Gastroesophageal sphincter (tissue), 3 donors: ENCODE measurements at regions not wholly inside any gene's neighbourhood (a gene's known extent, or its start where the extent isn't known, plus 50 kb on each side); places are given as distances from the start of the nearest gene placed in this dataset.

Experiments used
- POLR2A ChIP-seq, 2 donors: fragments of 450-650 bp; IDR thresholded peaks; one replicate each; pipeline ENCODE4 v1.6.1; 2017; ENCODE audit warnings: antibody characterized with exemption in 2 of 2, mild to moderate bottlenecking in 2 of 2, moderate library complexity in 1 of 2
- TF ChIP-seq, protein P1 (sequence below), 4 experiments: fragments of 200-600 bp in 2 of 4; fragments of 450-650 bp in 2 of 4; sonication (generic) in 1 of 4; IDR thresholded peaks; one replicate each; pipeline ENCODE4 v1.5.1; 2017 to 2019; ENCODE audit warnings: antibody characterized with exemption in 4 of 4, mild to moderate bottlenecking in 2 of 4, moderate library complexity in 2 of 4

DNA sequence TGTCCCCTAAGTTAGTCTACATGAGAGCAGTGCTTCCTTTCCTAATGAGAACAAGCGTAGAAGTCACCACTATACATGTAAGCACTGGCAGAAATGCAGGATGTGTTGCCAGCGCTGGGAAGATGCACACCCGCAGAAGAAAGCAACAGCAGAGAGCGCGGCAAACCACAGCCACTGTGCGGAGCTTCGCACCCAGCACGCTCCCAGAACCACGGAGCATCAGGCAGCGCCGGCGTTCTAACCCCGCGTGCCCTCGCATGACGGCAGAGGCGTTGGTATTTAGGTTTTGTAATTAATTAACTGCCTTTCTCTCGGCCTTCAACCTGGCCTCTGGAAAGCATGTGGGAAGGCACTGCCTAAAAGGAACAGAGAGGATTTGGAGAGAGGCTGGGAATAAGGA, 69.1 kb downstream of the OLIG1 start:
- no peak for TF ChIP-seq POLR2A (IDR thresholded peaks at IDR 0.05)
- TF ChIP-seq, protein P1, sequence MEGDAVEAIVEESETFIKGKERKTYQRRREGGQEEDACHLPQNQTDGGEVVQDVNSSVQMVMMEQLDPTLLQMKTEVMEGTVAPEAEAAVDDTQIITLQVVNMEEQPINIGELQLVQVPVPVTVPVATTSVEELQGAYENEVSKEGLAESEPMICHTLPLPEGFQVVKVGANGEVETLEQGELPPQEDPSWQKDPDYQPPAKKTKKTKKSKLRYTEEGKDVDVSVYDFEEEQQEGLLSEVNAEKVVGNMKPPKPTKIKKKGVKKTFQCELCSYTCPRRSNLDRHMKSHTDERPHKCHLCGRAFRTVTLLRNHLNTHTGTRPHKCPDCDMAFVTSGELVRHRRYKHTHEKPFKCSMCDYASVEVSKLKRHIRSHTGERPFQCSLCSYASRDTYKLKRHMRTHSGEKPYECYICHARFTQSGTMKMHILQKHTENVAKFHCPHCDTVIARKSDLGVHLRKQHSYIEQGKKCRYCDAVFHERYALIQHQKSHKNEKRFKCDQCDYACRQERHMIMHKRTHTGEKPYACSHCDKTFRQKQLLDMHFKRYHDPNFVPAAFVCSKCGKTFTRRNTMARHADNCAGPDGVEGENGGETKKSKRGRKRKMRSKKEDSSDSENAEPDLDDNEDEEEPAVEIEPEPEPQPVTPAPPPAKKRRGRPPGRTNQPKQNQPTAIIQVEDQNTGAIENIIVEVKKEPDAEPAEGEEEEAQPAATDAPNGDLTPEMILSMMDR (IDR thresholded peaks at IDR 0.05): no peak
